Transverse colon (tissue), 4 donors: ENCODE measurements at regions not wholly inside any gene's neighbourhood (a gene's known extent, or its start where the extent isn't known, plus 50 kb on each side); places are given as distances from the start of the nearest gene placed in this dataset.

Experiments
- DNase-seq: peaks from one replicate; pipeline ENCODE4 v3.0.0-alpha.2; 2019
- H3K27ac ChIP-seq, 4 donors: fragments of 200-600 bp; sonication (generic); 2 replicates each; pipeline ENCODE4 v1.5.1; 2016 to 2018; ENCODE audit warnings: inconsistent platforms in 4 of 4
- H3K27me3 ChIP-seq: fragments of 200-600 bp; sonication (generic); 2 replicates; pipeline ENCODE4 v1.5.1; 2017; ENCODE audit warnings: inconsistent platforms
- H3K36me3 ChIP-seq, 4 donors: fragments of 200-600 bp; sonication (generic); 2 replicates each; pipeline ENCODE4 v1.5.1; 2017 to 2019; ENCODE audit warnings: inconsistent platforms in 4 of 4
- H3K4me1 ChIP-seq, 4 donors: fragments of 200-600 bp; sonication (generic); 2 replicates each; pipeline ENCODE4 v1.5.1; 2017 to 2020; ENCODE audit warnings: inconsistent platforms in 4 of 4
- H3K4me3 ChIP-seq, 4 donors: fragments of 200-600 bp; sonication (generic); 1 replicate in 1 of 4; 2 replicates in 3 of 4; pipeline versions ENCODE4 v1.5.1 to v1.6.1; 2017 to 2019; ENCODE audit warnings: inconsistent platforms in 4 of 4
- H3K9me3 ChIP-seq, 2 donors: fragments of 200-600 bp; sonication (generic); 2 replicates each; pipeline ENCODE4 v1.5.1; 2017 to 2019; ENCODE audit warnings: inconsistent platforms in 2 of 2
- EP300 ChIP-seq: sonication (generic); formaldehyde crosslinking; IDR thresholded peaks from one replicate; pipeline ENCODE4 v1.6.1; 2017; ENCODE audit warnings: antibody characterized with exemption, low read depth
- POLR2A ChIP-seq: fragments of 450-650 bp; IDR thresholded peaks from one replicate; pipeline ENCODE4 v1.6.1; 2016; ENCODE audit warnings: antibody characterized with exemption, mild to moderate bottlenecking, moderate library complexity
- POLR2AphosphoS5 ChIP-seq, 3 donors: sonication (generic); formaldehyde crosslinking; IDR thresholded peaks; one replicate each; pipeline ENCODE4 v1.6.1; 2016; ENCODE audit warnings: antibody characterized with exemption in 3 of 3
- WGBS, 2 donors: methylation state at CpG; one replicate each; pipeline ENCODE4 v1.1.5; 2018; ENCODE audit warnings: low coverage in 1 of 2; 5-methylcytosine and 5-hydroxymethylcytosine counted together
- in situ Hi-C, 4 donors: fragments of 200-750 bp; cut with MboI; loops; one replicate each; pipeline versions ENCODE4 v1.15.0 to v1.15.1; 2017; ENCODE audit warnings: low sequenced_read_pairs in 3 of 4, low pct_ligation_motif_present in 1 of 4, low pct_unique_long_range_greater_than_20kb in 1 of 4
- intact Hi-C: fragments of 100-400 bp; cut with DNase I; formaldehyde crosslinking; loops from one replicate; pipeline ENCODE4 v1.15.1; 2023; ENCODE audit warnings: low total_unique reads
- TF ChIP-seq, protein P1 (sequence below), 5 experiments: fragments of 200-600 bp in 3 of 5; fragments of 450-650 bp in 2 of 5; sonication (generic) in 3 of 5; IDR thresholded peaks; 1 replicate in 2 of 5; 2 replicates in 3 of 5; pipeline ENCODE4 v1.5.1; 2016 to 2017; ENCODE audit warnings: antibody characterized with exemption in 5 of 5, inconsistent platforms in 3 of 5, mild to moderate bottlenecking in 2 of 5, moderate library complexity in 1 of 5

DNA sequence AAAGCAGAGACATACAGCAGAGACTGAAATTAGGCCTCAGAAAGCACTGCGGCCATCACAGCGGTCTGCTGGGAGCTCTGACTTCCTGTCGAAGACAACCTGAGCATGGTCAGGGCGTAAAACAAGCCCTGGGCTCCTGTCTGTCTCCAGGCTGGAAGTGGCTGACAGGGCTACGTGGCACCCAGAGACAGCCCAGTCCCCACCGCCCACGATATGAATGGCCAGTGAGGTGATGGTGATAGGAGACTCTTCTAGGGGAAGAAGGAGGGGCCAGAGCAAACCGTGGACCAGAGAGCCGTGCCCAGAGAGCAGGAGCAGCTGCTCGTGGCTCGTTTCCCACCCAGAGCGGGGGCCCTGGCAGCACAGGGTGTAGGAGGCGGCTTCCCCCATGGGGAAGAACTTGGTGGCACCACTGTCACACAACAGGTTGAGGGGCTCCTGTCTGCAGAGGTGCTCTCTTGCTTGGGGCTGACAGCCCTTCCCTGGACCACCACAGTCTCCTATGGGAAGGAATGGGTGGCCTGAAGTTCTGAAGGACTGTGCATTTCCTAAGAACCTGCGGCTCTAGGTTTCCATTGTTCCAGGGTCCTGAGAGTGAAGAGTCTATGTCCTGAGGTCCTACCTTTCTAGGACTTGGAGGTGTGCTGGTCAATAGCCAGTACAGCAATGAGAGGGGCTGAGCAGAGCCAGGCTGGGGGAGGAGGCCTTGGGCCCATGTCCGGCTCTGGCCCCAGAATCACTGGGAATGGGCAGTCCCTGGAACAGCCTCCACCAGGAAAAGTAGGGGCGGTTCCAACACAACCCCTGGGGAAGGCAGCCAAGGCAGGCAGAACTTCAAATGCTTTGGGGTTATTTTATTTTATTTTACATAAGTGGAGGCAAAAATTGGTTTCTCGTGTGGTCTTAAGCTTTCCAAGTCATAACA is 56.4 kb downstream of the BARX1 start:
- in situ Hi-C loops: no loop called here
- no peaks in the 10 kb centered on the region for H3K27me3 ChIP-seq
- peak; percentile 5 for DNase-seq
- intact Hi-C loops: no loop called here
- H3K36me3 ChIP-seq: no peaks in the 10 kb centered on the region
- WGBS, 2 donors: 82% methylated on average over 16 of the region's 17 CpGs; no CpG with 5 or more reads in 1 of the 2 donors
- no peak overlapping the region for H3K4me3 ChIP-seq
- H3K27ac ChIP-seq: no peak overlapping the region
- H3K4me1 ChIP-seq: no peaks in the 10 kb centered on the region
- no peak for TF ChIP-seq EP300
- no peak for TF ChIP-seq POLR2A
- TF ChIP-seq, protein P1, sequence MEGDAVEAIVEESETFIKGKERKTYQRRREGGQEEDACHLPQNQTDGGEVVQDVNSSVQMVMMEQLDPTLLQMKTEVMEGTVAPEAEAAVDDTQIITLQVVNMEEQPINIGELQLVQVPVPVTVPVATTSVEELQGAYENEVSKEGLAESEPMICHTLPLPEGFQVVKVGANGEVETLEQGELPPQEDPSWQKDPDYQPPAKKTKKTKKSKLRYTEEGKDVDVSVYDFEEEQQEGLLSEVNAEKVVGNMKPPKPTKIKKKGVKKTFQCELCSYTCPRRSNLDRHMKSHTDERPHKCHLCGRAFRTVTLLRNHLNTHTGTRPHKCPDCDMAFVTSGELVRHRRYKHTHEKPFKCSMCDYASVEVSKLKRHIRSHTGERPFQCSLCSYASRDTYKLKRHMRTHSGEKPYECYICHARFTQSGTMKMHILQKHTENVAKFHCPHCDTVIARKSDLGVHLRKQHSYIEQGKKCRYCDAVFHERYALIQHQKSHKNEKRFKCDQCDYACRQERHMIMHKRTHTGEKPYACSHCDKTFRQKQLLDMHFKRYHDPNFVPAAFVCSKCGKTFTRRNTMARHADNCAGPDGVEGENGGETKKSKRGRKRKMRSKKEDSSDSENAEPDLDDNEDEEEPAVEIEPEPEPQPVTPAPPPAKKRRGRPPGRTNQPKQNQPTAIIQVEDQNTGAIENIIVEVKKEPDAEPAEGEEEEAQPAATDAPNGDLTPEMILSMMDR (IDR thresholded peaks at IDR 0.05): no peak
- TF ChIP-seq POLR2AphosphoS5 (IDR thresholded peaks at IDR 0.05): no peak
- no peaks in the 10 kb centered on the region for H3K9me3 ChIP-seq

DNA sequence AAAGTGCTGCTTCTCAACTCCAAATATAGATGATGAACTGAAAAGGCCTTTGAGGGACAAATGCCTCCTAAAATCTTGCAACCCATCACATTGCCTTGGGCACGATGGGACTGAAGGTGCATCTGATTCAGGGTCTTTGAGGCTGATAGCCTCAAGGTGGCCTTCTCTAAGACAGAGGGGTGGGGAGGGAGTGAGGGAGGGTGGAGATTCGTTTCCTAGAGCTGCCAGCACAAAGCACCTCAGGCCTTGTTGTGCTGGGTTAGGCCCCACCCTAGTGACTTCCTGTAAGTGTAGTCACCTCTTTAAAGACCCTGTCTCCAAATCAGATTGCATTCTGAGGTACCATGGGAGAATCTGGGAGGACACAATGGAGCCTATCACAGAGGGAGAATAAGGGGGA is 57.1 kb downstream of the BARX1 start:
- in situ Hi-C loops (no loop called here), intact Hi-C loops (no loop called here)
- Histone ChIP-seq H3K4me3 (no peak overlapping the region), H3K9me3 (no peaks in the 10 kb centered on the region), H3K27me3 (no peaks in the 10 kb centered on the region), H3K27ac (no peak overlapping the region), H3K4me1 (no peaks in the 10 kb centered on the region), H3K36me3 (no peaks in the 10 kb centered on the region)
- TF ChIP-seq, protein P1 (IDR thresholded peaks at IDR 0.05): no peak
- TF ChIP-seq POLR2A (no peak), POLR2AphosphoS5 (IDR thresholded peaks at IDR 0.05) (no peak), EP300 (no peak)
- no peak for DNase-seq
- 56 to 83% methylated on average over 1 to 2 of the region's 2 CpGs for WGBS, 2 donors

DNA sequence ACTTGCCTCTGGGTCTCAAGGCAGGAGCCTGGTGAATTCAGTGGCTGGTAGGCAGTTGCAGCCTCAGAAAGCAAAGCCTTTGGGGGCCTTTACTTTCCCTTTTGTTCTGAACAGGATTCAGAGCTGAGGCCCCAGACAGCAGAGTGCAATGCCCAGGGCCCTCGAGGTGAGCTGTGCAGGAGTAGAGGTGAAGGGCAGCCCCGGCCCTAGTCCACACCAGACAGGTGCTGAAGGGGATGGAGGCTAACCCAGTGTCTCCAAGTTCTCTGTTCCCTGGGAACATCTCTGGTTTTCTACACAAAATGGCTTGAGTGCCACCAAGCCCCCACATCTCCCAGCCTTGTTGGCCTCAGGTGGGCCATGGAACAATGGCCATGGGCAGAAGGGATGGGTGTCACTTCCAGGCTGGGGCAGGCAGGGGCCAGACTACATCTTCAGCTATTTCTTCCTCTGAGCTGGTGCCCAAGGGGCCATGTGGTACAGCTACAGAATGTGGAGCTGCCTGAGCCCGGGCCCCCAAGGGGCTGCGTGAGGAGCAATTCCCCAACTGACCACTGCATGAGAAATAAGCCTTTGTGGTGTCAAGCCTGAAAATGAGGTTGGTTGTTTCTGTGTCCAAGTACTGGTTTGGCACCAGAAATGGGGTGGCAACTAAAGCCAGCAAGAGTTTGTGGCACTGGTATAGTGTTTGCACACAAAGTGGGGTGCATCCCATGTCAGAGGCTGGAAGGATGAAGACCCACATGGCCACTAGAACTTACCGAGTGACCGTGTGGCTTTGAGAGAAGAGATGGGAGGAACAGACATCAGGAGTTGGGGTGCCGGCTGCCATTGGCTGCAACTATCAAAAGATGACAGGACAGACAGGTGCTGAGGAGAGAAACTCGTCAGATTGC is 57.8 kb downstream of the BARX1 start:
- intact Hi-C loops (no loop called here), in situ Hi-C loops (no loop called here)
- H3K36me3 ChIP-seq: no peaks in the 10 kb centered on the region
- no peaks in the 10 kb centered on the region for H3K4me1 ChIP-seq
- peak; percentile 2 for DNase-seq
- H3K4me3 ChIP-seq: no peak overlapping the region
- peaks cover 0 to 6% of the 10 kb centered on the region in 2 donors for H3K9me3 ChIP-seq
- no peak overlapping the region for H3K27ac ChIP-seq
- WGBS, 2 donors: 87% methylated on average over 8 of the region's 8 CpGs; no CpG with 5 or more reads in 1 of the 2 donors
- H3K27me3 ChIP-seq: no peaks in the 10 kb centered on the region
- TF ChIP-seq, protein P1 (IDR thresholded peaks at IDR 0.05): no peak
- TF ChIP-seq EP300: no peak
- TF ChIP-seq POLR2A: no peak
- TF ChIP-seq POLR2AphosphoS5 (IDR thresholded peaks at IDR 0.05): no peak

DNA sequence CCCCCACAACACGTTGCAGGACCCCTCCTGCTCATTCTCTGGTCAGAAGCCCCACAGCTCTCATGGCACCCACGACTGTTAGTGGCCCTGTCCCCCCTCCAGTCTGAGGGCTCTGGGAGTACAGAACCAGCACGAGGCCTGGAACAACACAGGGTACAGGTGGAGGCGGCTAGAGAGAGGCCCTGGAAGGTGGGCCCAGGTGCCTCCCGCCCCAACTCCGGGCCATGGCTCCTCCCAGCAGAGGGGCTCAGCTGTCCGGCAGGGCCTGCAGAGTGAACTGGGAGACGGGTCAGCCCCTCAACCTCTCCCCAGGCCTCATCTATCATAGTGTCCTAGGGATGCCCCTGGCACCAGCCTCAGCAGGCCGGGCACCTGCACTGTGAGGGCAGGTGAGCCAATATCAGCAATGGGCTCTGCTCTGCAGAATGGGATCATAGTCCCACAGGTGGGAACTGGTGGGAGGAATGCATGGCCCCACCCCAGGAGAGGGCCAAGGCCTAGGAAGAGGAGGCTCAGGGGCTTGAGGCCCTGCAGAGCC is 58.6 kb downstream of the BARX1 start:
- intact Hi-C loops: no loop called here
- no peak overlapping the region for H3K27ac ChIP-seq
- DNase-seq: peak; percentile 5
- no peaks in the 10 kb centered on the region for H3K36me3 ChIP-seq
- WGBS, 2 donors: 73% methylated on average over 7 of the region's 9 CpGs; no CpG with 5 or more reads in 1 of the 2 donors
- in situ Hi-C loops: no loop called here
- peaks cover 0 to 11% of the 10 kb centered on the region in 2 donors for H3K9me3 ChIP-seq
- H3K4me1 ChIP-seq: no peaks in the 10 kb centered on the region
- TF ChIP-seq POLR2AphosphoS5 (IDR thresholded peaks at IDR 0.05) (no peak), POLR2A (no peak), EP300 (no peak)
- TF ChIP-seq, protein P1 (IDR thresholded peaks at IDR 0.05): no peak
- no peaks in the 10 kb centered on the region for H3K27me3 ChIP-seq
- H3K4me3 ChIP-seq: no peak overlapping the region
